ENCODE measurements at regions not wholly inside any gene's neighbourhood (a gene's known extent, or its start where the extent isn't known, plus 50 kb on each side); places are given as distances from the start of the nearest gene placed in this dataset.

DNA sequence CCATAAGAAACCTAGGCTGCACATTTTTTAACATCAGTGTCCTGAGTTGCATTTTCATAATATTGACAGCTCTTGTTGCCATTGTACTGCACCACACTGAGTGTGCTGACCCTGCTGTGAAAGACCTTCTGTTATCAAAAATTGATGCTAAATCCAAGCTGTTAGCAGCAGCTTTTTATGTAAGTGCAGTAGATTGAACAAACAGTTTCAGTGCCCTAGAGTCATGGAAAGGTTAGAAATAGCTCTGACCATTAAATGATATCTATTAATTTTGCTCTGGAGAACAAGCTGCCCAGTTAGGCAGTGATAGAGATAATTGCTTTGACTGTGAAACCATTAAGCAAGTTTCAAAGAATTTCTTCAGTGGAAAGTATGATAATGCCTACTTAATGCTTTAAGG lies 1289.2 kb upstream of the PCDH20 start:
- TF ChIP-seq FOS (IDR thresholded peaks at IDR 0.05; ENCODE audit: low read depth, low read length) (no peak), RFX5 (IDR thresholded peaks at IDR 0.05; ENCODE audit: low read depth, low read length) (no peak), POLR2A (IDR thresholded peaks at IDR 0.05; ENCODE audit: low read depth, low read length) (no peak), RAD21 (IDR thresholded peaks at IDR 0.05; ENCODE audit: low read length) (no peak), MXI1 (IDR thresholded peaks at IDR 0.05; ENCODE audit: borderline replicate concordance, low read depth, low read length) (no peak), MAZ (IDR thresholded peaks at IDR 0.05; ENCODE audit: borderline replicate concordance, low read depth, low read length) (no peak), RCOR1 (IDR thresholded peaks at IDR 0.05; ENCODE audit: insufficient replicate concordance, low read length) (no peak), MAFK (IDR thresholded peaks at IDR 0.05; ENCODE audit: low read depth, low read length) (no peak), BHLHE40 (IDR thresholded peaks at IDR 0.05; ENCODE audit: low read depth, low read length) (no peak), NFE2L2 (IDR thresholded peaks at IDR 0.05; ENCODE audit: low read depth, low read length) (no peak), SMC3 (IDR thresholded peaks at IDR 0.05; ENCODE audit: low read depth, low read length) (no peak)
- TF ChIP-seq, protein P1, sequence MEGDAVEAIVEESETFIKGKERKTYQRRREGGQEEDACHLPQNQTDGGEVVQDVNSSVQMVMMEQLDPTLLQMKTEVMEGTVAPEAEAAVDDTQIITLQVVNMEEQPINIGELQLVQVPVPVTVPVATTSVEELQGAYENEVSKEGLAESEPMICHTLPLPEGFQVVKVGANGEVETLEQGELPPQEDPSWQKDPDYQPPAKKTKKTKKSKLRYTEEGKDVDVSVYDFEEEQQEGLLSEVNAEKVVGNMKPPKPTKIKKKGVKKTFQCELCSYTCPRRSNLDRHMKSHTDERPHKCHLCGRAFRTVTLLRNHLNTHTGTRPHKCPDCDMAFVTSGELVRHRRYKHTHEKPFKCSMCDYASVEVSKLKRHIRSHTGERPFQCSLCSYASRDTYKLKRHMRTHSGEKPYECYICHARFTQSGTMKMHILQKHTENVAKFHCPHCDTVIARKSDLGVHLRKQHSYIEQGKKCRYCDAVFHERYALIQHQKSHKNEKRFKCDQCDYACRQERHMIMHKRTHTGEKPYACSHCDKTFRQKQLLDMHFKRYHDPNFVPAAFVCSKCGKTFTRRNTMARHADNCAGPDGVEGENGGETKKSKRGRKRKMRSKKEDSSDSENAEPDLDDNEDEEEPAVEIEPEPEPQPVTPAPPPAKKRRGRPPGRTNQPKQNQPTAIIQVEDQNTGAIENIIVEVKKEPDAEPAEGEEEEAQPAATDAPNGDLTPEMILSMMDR (conservative IDR thresholded peaks at IDR 0.05; ENCODE audit: low read depth, low read length): no peak
- TF ChIP-seq, protein P2, sequence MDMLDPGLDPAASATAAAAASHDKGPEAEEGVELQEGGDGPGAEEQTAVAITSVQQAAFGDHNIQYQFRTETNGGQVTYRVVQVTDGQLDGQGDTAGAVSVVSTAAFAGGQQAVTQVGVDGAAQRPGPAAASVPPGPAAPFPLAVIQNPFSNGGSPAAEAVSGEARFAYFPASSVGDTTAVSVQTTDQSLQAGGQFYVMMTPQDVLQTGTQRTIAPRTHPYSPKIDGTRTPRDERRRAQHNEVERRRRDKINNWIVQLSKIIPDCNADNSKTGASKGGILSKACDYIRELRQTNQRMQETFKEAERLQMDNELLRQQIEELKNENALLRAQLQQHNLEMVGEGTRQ (IDR thresholded peaks at IDR 0.05; ENCODE audit: low read depth, low read length): no peak
- TF ChIP-seq, protein P3, sequence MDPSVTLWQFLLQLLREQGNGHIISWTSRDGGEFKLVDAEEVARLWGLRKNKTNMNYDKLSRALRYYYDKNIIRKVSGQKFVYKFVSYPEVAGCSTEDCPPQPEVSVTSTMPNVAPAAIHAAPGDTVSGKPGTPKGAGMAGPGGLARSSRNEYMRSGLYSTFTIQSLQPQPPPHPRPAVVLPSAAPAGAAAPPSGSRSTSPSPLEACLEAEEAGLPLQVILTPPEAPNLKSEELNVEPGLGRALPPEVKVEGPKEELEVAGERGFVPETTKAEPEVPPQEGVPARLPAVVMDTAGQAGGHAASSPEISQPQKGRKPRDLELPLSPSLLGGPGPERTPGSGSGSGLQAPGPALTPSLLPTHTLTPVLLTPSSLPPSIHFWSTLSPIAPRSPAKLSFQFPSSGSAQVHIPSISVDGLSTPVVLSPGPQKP (IDR thresholded peaks at IDR 0.05; ENCODE audit: borderline replicate concordance, low read depth, low read length): no peak
